ENCODE measurements at regions not wholly inside any gene's neighbourhood (a gene's known extent, or its start where the extent isn't known, plus 50 kb on each side); places are given as distances from the start of the nearest gene placed in this dataset.

- no peak for ATAC-seq
- intact Hi-C loops (cut with micrococcal nuclease; ENCODE audit: unreplicated experiment) = no loop called here
- BruUV-seq (replicated peaks) = no TSS peak
Measured at GRCh38 chrX:131735127-131735526, 191.3 kb downstream of the OR13H1 start.

GRCh38 chrX:131739823-131740222, 195.9 kb downstream of the OR13H1 start:
- no peak overlapping the region for H3K4me3 ChIP-seq (replicated peaks in 1 of 3; ENCODE audit: insufficient read depth in 1 of 3, low read depth in 2 of 3, low read length in 3 of 3)
- no peaks in the 10 kb centered on the region for H3K27me3 ChIP-seq (ENCODE audit: control insufficient read depth in 1 of 2, insufficient read depth in 2 of 2, low read length in 2 of 2)
- WGBS (ENCODE audit: low lambda C conversion rate) = 100% methylated on average over 1 of the region's 2 CpGs
- H3K27ac ChIP-seq (ENCODE audit: extremely low read length, insufficient read depth, low read length) = no peak overlapping the region
- no peaks in the 10 kb centered on the region for H3K79me2 ChIP-seq (ENCODE audit: insufficient read depth, low read length)
- no peak overlapping the region for H2AFZ ChIP-seq (ENCODE audit: low read length)
- POLR2A ChIA-PET = no interaction called here
- H3K4me1 ChIP-seq (ENCODE audit: insufficient read depth, low read length) = no peaks in the 10 kb centered on the region
- H3K4me2 ChIP-seq (ENCODE audit: low read depth, low read length) = no peak overlapping the region
- intact Hi-C loops (cut with micrococcal nuclease; ENCODE audit: unreplicated experiment) = no loop called here
- DNase-seq (ENCODE audit: low spot score) = peak; percentile 0
- H3K9me3 ChIP-seq (ENCODE audit: low read length) = 0 out of 2 replicates have a peak, but pooled peaks cover 5% of the 10 kb centered on the region
- H3K9ac ChIP-seq (ENCODE audit: insufficient read depth, low read depth, low read length) = no peak overlapping the region
- no peaks in the 10 kb centered on the region for H4K20me1 ChIP-seq (ENCODE audit: insufficient read depth, low read length)
- in situ Hi-C loops (cut with HindIII; ENCODE audit: extremely low pct_ligation_motif_present, low pct_unique_long_range_greater_than_20kb) = no loop called here
- peaks cover 0 to 2% of the 10 kb centered on the region in 2 experiments; a peak in 1 of 5 replicates for H3K36me3 ChIP-seq (replicated peaks in 1 of 2; ENCODE audit: control insufficient read depth in 1 of 2, insufficient read depth in 2 of 2, low read length in 2 of 2)
- no peak for FAIRE-seq
- no peak for ATAC-seq
- BruUV-seq (replicated peaks) = no TSS peak
- CTCF ChIA-PET (ENCODE audit: low intra/inter-chr PET ratio, low total read pairs) = no interaction called here
- TF ChIP-seq ZNF512B (CRISPR knock-in tag; IDR thresholded peaks at IDR 0.05; ENCODE audit: borderline replicate concordance) (no peak), TMF1 (CRISPR knock-in tag; IDR thresholded peaks at IDR 0.05; ENCODE audit: low read depth) (no peak), MEIS2 (CRISPR knock-in tag; IDR thresholded peaks at IDR 0.05) (no peak), FOXP1 (IDR thresholded peaks at IDR 0.05) (no peak), FOXP1 (CRISPR knock-in tag; IDR thresholded peaks at IDR 0.05) (no peak), ZNF547 (CRISPR knock-in tag; IDR thresholded peaks at IDR 0.05) (no peak)

More at GRCh38 chrX:131735127-131735526, 191.3 kb downstream of the OR13H1 start:
- TF ChIP-seq NPAS2 (CRISPR knock-in tag; IDR thresholded peaks at IDR 0.05; ENCODE audit: borderline replicate concordance) (no peak), ZNF12 (CRISPR knock-in tag; IDR thresholded peaks at IDR 0.05) (no peak), ATF2 (CRISPR knock-in tag; IDR thresholded peaks at IDR 0.05) (no peak), ZNF883 (CRISPR knock-in tag; IDR thresholded peaks at IDR 0.05; ENCODE audit: not compliant biosample characterization) (no peak), CHCHD3 (CRISPR knock-in tag; IDR thresholded peaks at IDR 0.05) (no peak), ERF (CRISPR knock-in tag; IDR thresholded peaks at IDR 0.05) (no peak), SYNCRIP (IDR thresholded peaks at IDR 0.05; ENCODE audit: insufficient read depth, low read depth, low read length) (no peak), ZNF572 (CRISPR knock-in tag; IDR thresholded peaks at IDR 0.05) (no peak), HOXA5 (CRISPR knock-in tag; IDR thresholded peaks at IDR 0.05) (no peak), ZMAT3 (CRISPR knock-in tag; conservative IDR thresholded peaks at IDR 0.05) (no peak)
- no peaks in the 10 kb centered on the region for H3K4me1 ChIP-seq (ENCODE audit: insufficient read depth, low read length)
- no peak for DNase-seq (ENCODE audit: low spot score)
- no peaks in the 10 kb centered on the region for H3K79me2 ChIP-seq (ENCODE audit: insufficient read depth, low read length)
- no peak overlapping the region for H3K27ac ChIP-seq (ENCODE audit: extremely low read length, insufficient read depth, low read length)
- CTCF ChIA-PET (ENCODE audit: low intra/inter-chr PET ratio, low total read pairs) = no interaction called here
- no peak overlapping the region for H3K4me3 ChIP-seq (replicated peaks in 1 of 3; ENCODE audit: insufficient read depth in 1 of 3, low read depth in 2 of 3, low read length in 3 of 3)
- H3K9me3 ChIP-seq (ENCODE audit: low read length) = no peaks in the 10 kb centered on the region
- H2AFZ ChIP-seq (ENCODE audit: low read length) = no peak overlapping the region
- H4K20me1 ChIP-seq (ENCODE audit: insufficient read depth, low read length) = no peaks in the 10 kb centered on the region
- no peaks in the 10 kb centered on the region for H3K27me3 ChIP-seq (ENCODE audit: control insufficient read depth in 1 of 2, insufficient read depth in 2 of 2, low read length in 2 of 2)
- POLR2A ChIA-PET = no interaction called here
- H3K9ac ChIP-seq (ENCODE audit: insufficient read depth, low read depth, low read length) = no peak overlapping the region
- no peaks in the 10 kb centered on the region for H3K36me3 ChIP-seq (replicated peaks in 1 of 2; ENCODE audit: control insufficient read depth in 1 of 2, insufficient read depth in 2 of 2, low read length in 2 of 2)
- in situ Hi-C loops (cut with HindIII; ENCODE audit: extremely low pct_ligation_motif_present, low pct_unique_long_range_greater_than_20kb) = no loop called here
- 100% methylated on average over 1 of the region's 3 CpGs for WGBS (ENCODE audit: low lambda C conversion rate)
- H3K4me2 ChIP-seq (ENCODE audit: low read depth, low read length) = no peak overlapping the region
- no peak for FAIRE-seq

Measured in HepG2 (cell line).